ENCODE measurements at regions not wholly inside any gene's neighbourhood (a gene's known extent, or its start where the extent isn't known, plus 50 kb on each side); places are given as distances from the start of the nearest gene placed in this dataset.
"Not testable (repeated sequence)": the region's sequence is repeated elsewhere in the genome, so short reads cannot be mapped to it uniquely, and the experiment has no call there.

- no peak for DNase-seq
These were observed 277.3 kb upstream of the TRPC5 start for GRCh38 chrX:112359906-112360305.

GRCh38 chrX:112355931-112356330 is 273.4 kb upstream of the TRPC5 start:
- no peak for DNase-seq

- DNase-seq, result no peak
These were observed 259.0 kb upstream of the TRPC5 start for GRCh38 chrX:112341598-112341997.

- no peak for DNase-seq
These were observed 230.6 kb upstream of the TRPC5 start for GRCh38 chrX:112313201-112313600.

- no peak for DNase-seq
These were observed 223.5 kb upstream of the TRPC5 start for GRCh38 chrX:112306027-112306426.

GRCh38 chrX:112279940-112280339 is 197.4 kb upstream of the TRPC5 start:
- DNase-seq, result no peak

GRCh38 chrX:112270991-112271390 is 188.4 kb upstream of the TRPC5 start:
- no peak for DNase-seq

GRCh38 chrX:112266136-112266535 is 183.6 kb upstream of the TRPC5 start:
- DNase-seq, result no peak

- DNase-seq, result no peak
These were observed 176.8 kb upstream of the TRPC5 start for GRCh38 chrX:112259375-112259774.

GRCh38 chrX:112254896-112255295 is 172.3 kb upstream of the TRPC5 start:
- DNase-seq, result no peak

GRCh38 chrX:112247714-112248113 is 165.1 kb upstream of the TRPC5 start:
- DNase-seq, result no peak

GRCh38 chrX:112235547-112235946 is 153.0 kb upstream of the TRPC5 start:
- no peak for DNase-seq

- no peak for DNase-seq
These were observed 150.6 kb upstream of the TRPC5 start for GRCh38 chrX:112233164-112233563.

- DNase-seq, result not testable (repeated sequence)
These were observed 144.2 kb upstream of the TRPC5 start for GRCh38 chrX:112226795-112227194.

- DNase-seq, result no peak
These were observed 140.8 kb upstream of the TRPC5 start for GRCh38 chrX:112223391-112223790.

- DNase-seq, result no peak
These were observed 135.8 kb upstream of the TRPC5 start for GRCh38 chrX:112218388-112218787.

GRCh38 chrX:112211459-112211858 is 128.9 kb upstream of the TRPC5 start:
- DNase-seq, result peak; percentile 68

GRCh38 chrX:112197840-112198239 is 115.3 kb upstream of the TRPC5 start:
- DNase-seq, result no peak

- DNase-seq, result no peak
These were observed 108.1 kb upstream of the TRPC5 start for GRCh38 chrX:112190646-112191045.

GRCh38 chrX:112181361-112181760 is 98.8 kb upstream of the TRPC5 start:
- DNase-seq, result not testable (repeated sequence)

- DNase-seq, result no peak
These were observed 81.8 kb upstream of the TRPC5 start for GRCh38 chrX:112164420-112164819.

GRCh38 chrX:112163906-112164305 is 81.3 kb upstream of the TRPC5 start:
- no peak for DNase-seq

GRCh38 chrX:112148397-112148796 is 65.8 kb upstream of the TRPC5 start:
- no peak for DNase-seq

- no peak for DNase-seq
These were observed 64.6 kb upstream of the TRPC5 start for GRCh38 chrX:112147206-112147605.

- no peak for DNase-seq
These were observed 54.7 kb upstream of the TRPC5 start for GRCh38 chrX:112137276-112137675.
